ENCODE measurements at regions not wholly inside any gene's neighbourhood (a gene's known extent, or its start where the extent isn't known, plus 50 kb on each side); places are given as distances from the start of the nearest gene placed in this dataset.

DNA sequence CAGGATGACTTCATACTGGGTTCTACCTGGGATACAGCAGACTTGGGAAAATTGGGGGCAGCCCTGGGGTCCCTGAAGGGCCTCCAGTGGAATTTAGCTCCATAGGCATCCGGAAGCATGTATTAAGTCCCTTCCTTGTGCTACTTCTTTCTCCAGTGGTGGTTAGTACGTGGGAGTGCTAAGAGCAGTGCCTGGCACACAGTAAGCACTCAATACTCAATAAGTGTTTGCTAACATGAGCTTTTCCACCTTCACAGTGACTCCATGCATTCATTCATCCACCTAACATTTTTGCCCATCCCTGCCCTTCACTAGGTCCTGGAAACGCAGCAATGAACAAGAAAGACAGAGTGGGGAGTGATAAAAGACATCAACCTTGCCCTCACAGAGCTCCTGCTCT, 120.5 kb downstream of the MN1 start:
- TF ChIP-seq, protein P1, sequence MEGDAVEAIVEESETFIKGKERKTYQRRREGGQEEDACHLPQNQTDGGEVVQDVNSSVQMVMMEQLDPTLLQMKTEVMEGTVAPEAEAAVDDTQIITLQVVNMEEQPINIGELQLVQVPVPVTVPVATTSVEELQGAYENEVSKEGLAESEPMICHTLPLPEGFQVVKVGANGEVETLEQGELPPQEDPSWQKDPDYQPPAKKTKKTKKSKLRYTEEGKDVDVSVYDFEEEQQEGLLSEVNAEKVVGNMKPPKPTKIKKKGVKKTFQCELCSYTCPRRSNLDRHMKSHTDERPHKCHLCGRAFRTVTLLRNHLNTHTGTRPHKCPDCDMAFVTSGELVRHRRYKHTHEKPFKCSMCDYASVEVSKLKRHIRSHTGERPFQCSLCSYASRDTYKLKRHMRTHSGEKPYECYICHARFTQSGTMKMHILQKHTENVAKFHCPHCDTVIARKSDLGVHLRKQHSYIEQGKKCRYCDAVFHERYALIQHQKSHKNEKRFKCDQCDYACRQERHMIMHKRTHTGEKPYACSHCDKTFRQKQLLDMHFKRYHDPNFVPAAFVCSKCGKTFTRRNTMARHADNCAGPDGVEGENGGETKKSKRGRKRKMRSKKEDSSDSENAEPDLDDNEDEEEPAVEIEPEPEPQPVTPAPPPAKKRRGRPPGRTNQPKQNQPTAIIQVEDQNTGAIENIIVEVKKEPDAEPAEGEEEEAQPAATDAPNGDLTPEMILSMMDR (IDR thresholded peaks at IDR 0.05) = no peak
- Histone ChIP-seq H3K9me3 (no peaks in the 10 kb centered on the region), H3K27ac (no peak overlapping the region), H3K27me3 (no peaks in the 10 kb centered on the region), H3K4me3 (ENCODE audit: low read depth in 1 of 2, low read length in 1 of 2) (no peak overlapping the region), H3K36me3 (no peaks in the 10 kb centered on the region), H3K4me1 (ENCODE audit: control insufficient read depth in 1 of 2, insufficient read depth in 1 of 2, low read depth in 1 of 2, low read length in 1 of 2) (no peaks in the 10 kb centered on the region)

DNA sequence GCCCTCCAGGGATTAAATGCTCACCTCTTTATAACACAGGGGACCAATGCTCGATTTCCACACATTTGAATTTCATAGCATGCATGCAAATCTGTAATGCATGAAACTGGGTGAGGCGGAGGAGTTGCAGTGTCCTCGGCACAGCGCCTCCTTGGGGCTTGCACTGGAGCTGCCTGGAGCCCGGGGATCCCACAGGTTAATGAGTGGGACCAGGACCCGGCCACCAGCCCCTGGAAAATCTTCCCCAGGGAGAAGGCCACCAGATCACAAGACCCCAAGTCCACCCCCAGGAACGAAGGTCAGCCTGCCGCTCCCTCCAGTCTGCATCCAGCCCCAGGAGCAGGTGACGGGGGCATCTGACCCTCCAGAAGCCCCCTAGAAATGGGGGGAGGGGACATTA, 119.1 kb downstream of the MN1 start:
- no peaks in the 10 kb centered on the region for H3K36me3 ChIP-seq
- H3K9me3 ChIP-seq = no peaks in the 10 kb centered on the region
- H3K4me3 ChIP-seq (ENCODE audit: low read depth in 1 of 2, low read length in 1 of 2) = no peak overlapping the region
- H3K4me1 ChIP-seq (ENCODE audit: control insufficient read depth in 1 of 2, insufficient read depth in 1 of 2, low read depth in 1 of 2, low read length in 1 of 2) = no peaks in the 10 kb centered on the region
- TF ChIP-seq, protein P1 (IDR thresholded peaks at IDR 0.05) = no peak
- H3K27me3 ChIP-seq = no peaks in the 10 kb centered on the region
- no peak overlapping the region for H3K27ac ChIP-seq

DNA sequence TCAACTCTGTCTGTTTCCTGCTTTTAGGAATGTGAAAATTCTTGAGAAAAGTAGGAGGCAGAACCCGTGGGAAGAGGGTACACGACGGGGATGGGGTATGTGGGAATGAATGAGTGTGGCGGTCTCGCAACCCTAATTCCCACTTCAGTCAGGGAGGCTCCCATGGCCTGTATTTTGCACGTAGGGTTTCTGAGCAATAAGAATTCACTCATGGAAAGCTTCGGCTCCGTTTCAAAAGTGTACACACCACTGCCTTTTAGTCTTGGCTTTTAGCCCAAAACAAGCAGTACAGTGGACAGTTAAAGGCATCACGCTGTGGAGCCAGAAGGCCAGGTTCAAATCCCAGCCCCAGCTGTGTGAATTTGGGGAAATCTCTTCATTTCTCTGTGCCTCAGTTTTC, 116.7 kb downstream of the MN1 start:
- TF ChIP-seq, protein P1 (IDR thresholded peaks at IDR 0.05) = no peak
- H3K4me3 ChIP-seq (ENCODE audit: low read depth in 1 of 2, low read length in 1 of 2) = no peak overlapping the region
- no peaks in the 10 kb centered on the region for H3K36me3 ChIP-seq
- no peaks in the 10 kb centered on the region for H3K4me1 ChIP-seq (ENCODE audit: control insufficient read depth in 1 of 2, insufficient read depth in 1 of 2, low read depth in 1 of 2, low read length in 1 of 2)
- H3K27me3 ChIP-seq = no peaks in the 10 kb centered on the region
- H3K9me3 ChIP-seq = no peaks in the 10 kb centered on the region
- no peak overlapping the region for H3K27ac ChIP-seq

DNA sequence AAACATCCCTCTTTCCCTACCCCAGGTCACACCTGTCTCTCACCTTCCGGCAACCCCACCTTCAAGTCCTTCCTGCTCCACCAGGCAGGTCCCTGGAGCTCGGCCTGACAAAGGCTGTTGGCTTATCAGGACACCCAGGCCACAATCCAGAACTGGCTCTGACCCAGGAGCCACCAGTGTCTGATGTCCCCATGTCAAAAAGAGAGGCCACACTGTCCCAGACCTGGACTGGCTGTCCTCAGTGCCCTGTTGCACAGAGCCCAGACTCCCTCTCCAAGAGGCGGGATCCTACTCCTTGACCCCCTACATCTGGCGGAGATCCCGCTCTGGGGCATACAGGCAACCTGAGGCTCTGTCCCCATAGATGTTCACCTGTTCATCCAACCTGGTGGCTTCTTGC, 116.0 kb downstream of the MN1 start:
- Histone ChIP-seq H3K4me3 (ENCODE audit: low read depth in 1 of 2, low read length in 1 of 2) (no peak overlapping the region), H3K27me3 (no peaks in the 10 kb centered on the region), H3K9me3 (no peaks in the 10 kb centered on the region), H3K4me1 (ENCODE audit: control insufficient read depth in 1 of 2, insufficient read depth in 1 of 2, low read depth in 1 of 2, low read length in 1 of 2) (no peaks in the 10 kb centered on the region), H3K27ac (no peak overlapping the region), H3K36me3 (no peaks in the 10 kb centered on the region)
- TF ChIP-seq, protein P1 (IDR thresholded peaks at IDR 0.05) = no peak

DNA sequence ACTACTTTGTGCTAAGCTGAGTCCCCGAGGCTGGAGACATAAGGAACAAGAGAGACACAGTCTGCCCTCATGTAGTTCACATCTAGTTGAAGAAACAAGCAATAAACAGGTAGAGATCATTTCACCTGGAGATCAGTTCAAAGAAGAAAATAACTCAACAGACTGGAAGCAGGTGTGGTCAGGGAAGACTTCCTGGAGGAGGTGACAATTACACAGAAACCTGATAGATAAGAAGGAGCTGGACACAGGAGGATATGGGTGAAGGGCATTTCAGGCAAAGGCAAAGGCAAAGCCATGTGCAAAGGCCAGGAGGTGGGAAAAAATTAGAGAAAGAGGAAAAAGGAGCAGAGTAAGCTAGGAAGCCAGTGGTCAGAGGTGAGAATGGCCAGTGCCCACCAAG, 115.6 kb downstream of the MN1 start:
- Histone ChIP-seq H3K4me3 (ENCODE audit: low read depth in 1 of 2, low read length in 1 of 2) (no peak overlapping the region), H3K27ac (no peak overlapping the region), H3K27me3 (no peaks in the 10 kb centered on the region), H3K36me3 (no peaks in the 10 kb centered on the region), H3K9me3 (no peaks in the 10 kb centered on the region), H3K4me1 (ENCODE audit: control insufficient read depth in 1 of 2, insufficient read depth in 1 of 2, low read depth in 1 of 2, low read length in 1 of 2) (no peaks in the 10 kb centered on the region)
- TF ChIP-seq, protein P1 (IDR thresholded peaks at IDR 0.05) = no peak

DNA sequence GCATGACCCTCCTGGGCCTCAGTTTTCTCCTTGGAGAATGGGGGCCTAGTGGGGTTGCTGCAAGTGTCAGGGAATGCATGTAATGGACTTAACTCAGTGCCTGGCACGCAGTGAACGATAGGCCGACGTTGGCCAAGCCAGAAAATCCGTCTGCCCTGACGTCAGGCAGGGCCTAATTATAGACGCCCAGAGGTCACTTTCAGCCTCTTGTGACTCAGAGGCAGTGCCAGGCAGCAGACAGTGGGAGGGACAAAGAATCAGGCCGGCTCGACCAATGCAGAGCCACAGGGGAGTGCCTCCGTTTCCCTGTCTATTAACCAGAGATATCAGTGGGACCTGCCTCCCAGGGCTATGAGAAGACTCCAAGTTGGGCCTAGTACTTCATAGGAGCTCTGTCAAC, 115.0 kb downstream of the MN1 start:
- Histone ChIP-seq H3K27me3 (no peaks in the 10 kb centered on the region), H3K9me3 (no peaks in the 10 kb centered on the region), H3K4me3 (ENCODE audit: low read depth in 1 of 2, low read length in 1 of 2) (no peak overlapping the region), H3K27ac (no peak overlapping the region), H3K4me1 (ENCODE audit: control insufficient read depth in 1 of 2, insufficient read depth in 1 of 2, low read depth in 1 of 2, low read length in 1 of 2) (no peaks in the 10 kb centered on the region), H3K36me3 (no peaks in the 10 kb centered on the region)
- TF ChIP-seq, protein P1 (IDR thresholded peaks at IDR 0.05) = no peak
